Sigmoid colon (tissue), 6 donors: ENCODE measurements at regions not wholly inside any gene's neighbourhood (a gene's known extent, or its start where the extent isn't known, plus 50 kb on each side); places are given as distances from the start of the nearest gene placed in this dataset.
A peak's percentile ranks its signal among the peaks of the same experiment; 100 is the strongest.

Experiments
- DNase-seq: peaks from one replicate; pipeline ENCODE4 v3.0.0-alpha.2; 2019
- H3K27ac ChIP-seq, 4 donors: fragments of 200-600 bp; sonication (generic); one replicate each; pipeline ENCODE4 v1.5.1; 2016 to 2019; ENCODE audit warnings: mild to moderate bottlenecking in 1 of 4
- H3K27me3 ChIP-seq, 3 donors: fragments of 200-600 bp; sonication (generic); one replicate each; pipeline ENCODE4 v1.5.1; 2019; ENCODE audit warnings: mild to moderate bottlenecking in 1 of 3
- H3K36me3 ChIP-seq, 4 donors: fragments of 200-600 bp; sonication (generic); one replicate each; pipeline ENCODE4 v1.5.1; 2016 to 2019
- H3K4me1 ChIP-seq, 4 donors: fragments of 200-600 bp; sonication (generic); one replicate each; pipeline ENCODE4 v1.5.1; 2017 to 2019
- H3K4me3 ChIP-seq, 4 donors: fragments of 200-600 bp; sonication (generic); one replicate each; pipeline ENCODE4 v1.5.1; 2017 to 2019; ENCODE audit warnings: mild to moderate bottlenecking in 2 of 4, moderate library complexity in 1 of 4
- H3K9me3 ChIP-seq, 4 donors: fragments of 200-600 bp in 3 of 4; sonication (generic) in 3 of 4; one replicate each; pipeline versions ENCODE4 v1.5.1 to v1.6.1; 2013 to 2019
- CTCF ChIP-seq, 4 experiments: fragments of 450-650 bp in 3 of 4; fragments of 200-600 bp in 1 of 4; IDR thresholded peaks; one replicate each; pipeline ENCODE4 v1.5.1; 2016 to 2019; ENCODE audit warnings: antibody characterized with exemption in 4 of 4, mild to moderate bottlenecking in 3 of 4, moderate library complexity in 2 of 4
- EP300 ChIP-seq, 4 donors: sonication (generic); formaldehyde crosslinking; IDR thresholded peaks; one replicate each; pipeline ENCODE4 v1.6.1; 2017; ENCODE audit warnings: antibody characterized with exemption in 4 of 4
- POLR2A ChIP-seq, 2 donors: fragments of 450-650 bp; IDR thresholded peaks; one replicate each; pipeline ENCODE4 v1.6.1; 2016; ENCODE audit warnings: antibody characterized with exemption in 2 of 2, mild to moderate bottlenecking in 2 of 2, moderate library complexity in 2 of 2
- POLR2AphosphoS5 ChIP-seq, 4 donors: sonication (generic); formaldehyde crosslinking; IDR thresholded peaks; one replicate each; pipeline ENCODE4 v1.6.1; 2017; ENCODE audit warnings: antibody characterized with exemption in 4 of 4
- WGBS, 2 donors: extraction: QIAGEN DNeasy Blood & Tissue Kit; methylation state at CpG; one replicate each; pipeline ENCODE4 v1.1.7; 2013; 5-methylcytosine and 5-hydroxymethylcytosine counted together
- intact Hi-C: fragments of 100-400 bp; cut with DNase I; formaldehyde crosslinking; loops from one replicate; pipeline ENCODE4 v1.15.1; 2023
- donor health status: healthy with polysubstance abuse.
- donor health status: healthy.

- no peak for DNase-seq
- TF ChIP-seq CTCF (IDR thresholded peaks at IDR 0.05) (no peak), EP300 (IDR thresholded peaks at IDR 0.05) (no peak), POLR2A (IDR thresholded peaks at IDR 0.05) (no peak), POLR2AphosphoS5 (IDR thresholded peaks at IDR 0.05) (no peak)
- Histone ChIP-seq H3K4me1 (peaks cover 0 to 4% (median 0%) of the 10 kb centered on the region in 4 donors), H3K27ac (no peak overlapping the region), H3K27me3 (no peaks in the 10 kb centered on the region), H3K9me3 (no peaks in the 10 kb centered on the region), H3K4me3 (no peak overlapping the region), H3K36me3 (no peaks in the 10 kb centered on the region)
- intact Hi-C loops, result no loop called here
- 56 to 67% methylated on average over 6 of the region's 6 CpGs for WGBS, 2 donors
These were observed 353.1 kb downstream of the RND3 start for GRCh38 chr2:150134223-150134857.

DNA sequence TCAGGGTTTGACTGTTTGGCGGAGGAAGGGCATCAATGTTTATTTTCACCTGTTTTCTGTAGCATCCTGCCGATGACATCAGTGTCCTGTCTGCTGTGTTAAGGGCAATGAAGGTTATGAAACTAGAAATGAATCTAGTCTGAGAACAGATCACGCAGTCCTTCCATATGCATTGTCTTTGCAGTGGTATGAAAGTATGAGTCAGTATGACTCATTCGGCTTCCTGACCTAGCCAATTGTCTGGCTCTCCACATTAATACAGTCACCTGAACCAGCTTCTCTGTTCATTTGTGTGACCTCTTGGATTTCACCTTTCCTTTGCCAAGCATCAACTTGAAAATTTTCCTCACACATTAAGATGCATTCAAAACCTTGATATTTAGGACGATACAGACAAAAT, 353.8 kb downstream of the RND3 start:
- DNase-seq, result no peak
- no peaks in the 10 kb centered on the region for H3K4me1 ChIP-seq
- WGBS, 2 donors, result 79 to 84% methylated on average over 5 of the region's 5 CpGs
- intact Hi-C loops, result no loop called here
- no peak for TF ChIP-seq CTCF (IDR thresholded peaks at IDR 0.05)
- peak in 2 of 4 donors; percentile 32 to 44 for TF ChIP-seq POLR2AphosphoS5 (IDR thresholded peaks at IDR 0.05)
- peak overlapping the region in 1 of 4 donors; percentile 12 for H3K27ac ChIP-seq
- no peaks in the 10 kb centered on the region for H3K36me3 ChIP-seq
- H3K4me3 ChIP-seq, result no peak overlapping the region
- no peaks in the 10 kb centered on the region for H3K9me3 ChIP-seq
- H3K27me3 ChIP-seq, result no peaks in the 10 kb centered on the region

DNA sequence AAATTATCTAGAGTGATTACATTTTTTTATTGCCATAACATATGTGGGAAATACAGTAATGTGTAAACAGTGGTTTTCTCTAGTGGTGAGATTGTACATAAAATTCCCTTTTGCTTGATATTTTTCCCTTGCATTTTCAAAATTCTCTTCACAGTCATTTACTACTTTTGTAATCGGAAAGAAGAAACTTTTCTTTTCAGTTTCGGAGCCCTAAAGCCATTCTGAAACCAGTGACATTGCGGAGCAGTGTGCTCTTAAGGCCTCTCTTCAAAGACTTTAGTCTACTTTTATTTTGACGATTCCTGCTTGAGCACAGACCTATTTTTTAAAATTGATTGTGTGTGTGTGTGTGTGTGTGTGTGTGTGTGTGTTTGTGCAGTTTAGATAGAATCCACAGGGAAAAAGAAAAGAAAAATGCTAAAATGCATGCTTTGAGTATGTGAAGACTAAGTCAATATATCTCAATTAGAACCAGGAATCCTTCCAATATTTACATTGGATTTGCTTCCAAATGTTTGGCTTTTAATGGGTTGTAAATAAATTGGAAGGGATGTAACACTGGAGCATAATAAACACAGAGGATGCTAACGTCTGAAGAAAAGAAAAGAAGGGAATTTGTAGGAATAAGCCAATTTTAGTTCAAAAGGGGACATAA, 357.4 kb downstream of the RND3 start:
- 77 to 78% methylated on average over 5 of the region's 5 CpGs for WGBS, 2 donors
- Histone ChIP-seq H3K9me3 (no peaks in the 10 kb centered on the region), H3K27me3 (no peaks in the 10 kb centered on the region), H3K27ac (no peak overlapping the region), H3K36me3 (no peaks in the 10 kb centered on the region), H3K4me3 (no peak overlapping the region), H3K4me1 (no peaks in the 10 kb centered on the region)
- no peak for DNase-seq
- intact Hi-C loops, result no loop called here
- TF ChIP-seq EP300 (IDR thresholded peaks at IDR 0.05) (no peak), CTCF (IDR thresholded peaks at IDR 0.05) (no peak), POLR2AphosphoS5 (IDR thresholded peaks at IDR 0.05) (no peak), POLR2A (IDR thresholded peaks at IDR 0.05) (no peak)

DNA sequence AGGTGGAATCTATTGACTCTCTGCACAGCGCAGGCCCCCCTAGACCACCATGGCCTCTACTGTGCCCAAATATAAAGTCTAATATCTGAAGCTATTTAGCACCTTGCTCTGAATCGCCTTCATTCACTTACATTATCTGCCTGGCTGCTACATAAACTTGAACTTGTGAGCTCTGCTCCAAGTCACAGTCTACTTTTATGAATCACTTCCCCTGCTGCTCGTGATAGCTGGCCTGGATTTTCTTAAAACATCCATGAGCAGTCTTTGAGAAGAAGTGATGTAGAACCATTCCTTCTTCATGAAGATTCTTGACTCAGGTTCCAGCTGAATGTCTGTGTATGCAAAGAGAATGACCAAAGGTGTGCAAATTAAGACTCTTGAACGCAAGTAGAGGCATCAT, 359.5 kb downstream of the RND3 start:
- DNase-seq, result no peak
- intact Hi-C loops, result no loop called here
- H3K4me1 ChIP-seq, result no peaks in the 10 kb centered on the region
- 67 to 79% methylated on average over 4 of the region's 4 CpGs for WGBS, 2 donors
- H3K4me3 ChIP-seq, result no peak overlapping the region
- H3K36me3 ChIP-seq, result no peaks in the 10 kb centered on the region
- H3K27ac ChIP-seq, result no peak overlapping the region
- H3K27me3 ChIP-seq, result no peaks in the 10 kb centered on the region
- H3K9me3 ChIP-seq, result no peaks in the 10 kb centered on the region
- TF ChIP-seq POLR2A (IDR thresholded peaks at IDR 0.05) (no peak), POLR2AphosphoS5 (IDR thresholded peaks at IDR 0.05) (no peak), EP300 (IDR thresholded peaks at IDR 0.05) (no peak), CTCF (IDR thresholded peaks at IDR 0.05) (no peak)
